Right renal cortex interstitium (tissue), 3 donors: ENCODE measurements at regions not wholly inside any gene's neighbourhood (a gene's known extent, or its start where the extent isn't known, plus 50 kb on each side); places are given as distances from the start of the nearest gene placed in this dataset.

ENCODE experiments used
- DNase-seq, 3 donors: peaks; one replicate each; pipeline ENCODE4 v3.0.0-alpha.2; 2013; ENCODE audit warnings: low read depth in 3 of 3, low spot score in 2 of 3

GRCh38 chr2:108067820-108068405, 81.6 kb downstream of the SLC5A7 start:
- DNase-seq: no peak

GRCh38 chr2:108069515-108070310, 83.4 kb downstream of the SLC5A7 start:
- no peak for DNase-seq

- DNase-seq: no peak
These were observed 87.2 kb downstream of the SLC5A7 start for GRCh38 chr2:108073415-108074072.

- no peak for DNase-seq
These were observed 87.8 kb downstream of the SLC5A7 start for GRCh38 chr2:108074150-108074549.

- DNase-seq: no peak
These were observed 88.6 kb downstream of the SLC5A7 start for GRCh38 chr2:108074946-108075345.

GRCh38 chr2:108076527-108076926, 90.2 kb downstream of the SLC5A7 start:
- DNase-seq: no peak

GRCh38 chr2:108079736-108080135, 93.4 kb downstream of the SLC5A7 start:
- no peak for DNase-seq

GRCh38 chr2:108080177-108080576, 93.9 kb downstream of the SLC5A7 start:
- no peak for DNase-seq

GRCh38 chr2:108082978-108083377, 96.7 kb downstream of the SLC5A7 start:
- DNase-seq: no peak

GRCh38 chr2:108084311-108084710, 98.0 kb downstream of the SLC5A7 start:
- no peak for DNase-seq

- no peak for DNase-seq
These were observed 106.6 kb downstream of the SLC5A7 start for GRCh38 chr2:108092886-108093285.

GRCh38 chr2:108101481-108101880, 115.2 kb downstream of the SLC5A7 start:
- no peak for DNase-seq

GRCh38 chr2:108106731-108107130, 120.4 kb downstream of the SLC5A7 start:
- no peak for DNase-seq

GRCh38 chr2:108111936-108112335, 125.6 kb downstream of the SLC5A7 start:
- DNase-seq: no peak

- DNase-seq: no peak
These were observed 123.9 kb upstream of the SULT1C3 start for GRCh38 chr2:108115868-108116267.

GRCh38 chr2:108118996-108119395, 120.8 kb upstream of the SULT1C3 start:
- no peak for DNase-seq

GRCh38 chr2:108119492-108119891, 120.3 kb upstream of the SULT1C3 start:
- DNase-seq: no peak

- DNase-seq: no peak
These were observed 114.9 kb upstream of the SULT1C3 start for GRCh38 chr2:108124736-108125495.

GRCh38 chr2:108125581-108125980, 114.2 kb upstream of the SULT1C3 start:
- DNase-seq: no peak

GRCh38 chr2:108128249-108128648, 111.5 kb upstream of the SULT1C3 start:
- no peak for DNase-seq

- no peak for DNase-seq
These were observed 110.1 kb upstream of the SULT1C3 start for GRCh38 chr2:108129636-108130035.
